SJCRH30 (cell line): ENCODE measurements at regions not wholly inside any gene's neighbourhood (a gene's known extent, or its start where the extent isn't known, plus 50 kb on each side); places are given as distances from the start of the nearest gene placed in this dataset.
"Not testable (repeated sequence)": the region's sequence is repeated elsewhere in the genome, so short reads cannot be mapped to it uniquely, and the experiment has no call there.

Experiments
- DNase-seq, 2 experiments: peaks; one replicate each; pipeline ENCODE4 v3.0.0-alpha.2; 2015 to 2020
- H3K27ac ChIP-seq: fragments of 250-450 bp; sonication (Bioruptor Pico); 2 replicates; pipeline ENCODE4 v1.5.1; 2020; ENCODE audit warnings: mild to moderate bottlenecking, moderate library complexity
- H3K27me3 ChIP-seq: fragments of 250-450 bp; sonication (Bioruptor Pico); 2 replicates; pipeline ENCODE4 v1.5.1; 2020; ENCODE audit warnings: mild to moderate bottlenecking, moderate library complexity
- H3K36me3 ChIP-seq: fragments of 250-450 bp; sonication (Bioruptor Pico); 2 replicates; pipeline ENCODE4 v1.5.1; 2020; ENCODE audit warnings: mild to moderate bottlenecking, moderate library complexity
- H3K4me1 ChIP-seq: fragments of 250-450 bp; sonication (Bioruptor Pico); 2 replicates; pipeline ENCODE4 v1.5.1; 2020; ENCODE audit warnings: mild to moderate bottlenecking, moderate library complexity
- H3K4me3 ChIP-seq: fragments of 250-450 bp; sonication (Bioruptor Pico); 2 replicates; pipeline ENCODE4 v1.5.1; 2020; ENCODE audit warnings: mild to moderate bottlenecking, moderate library complexity
- H3K9me3 ChIP-seq: fragments of 250-450 bp; sonication (Bioruptor Pico); replicated peaks from 2 replicates; pipeline ENCODE4 v1.5.1; 2020; ENCODE audit warnings: mild to moderate bottlenecking, moderate library complexity

DNA sequence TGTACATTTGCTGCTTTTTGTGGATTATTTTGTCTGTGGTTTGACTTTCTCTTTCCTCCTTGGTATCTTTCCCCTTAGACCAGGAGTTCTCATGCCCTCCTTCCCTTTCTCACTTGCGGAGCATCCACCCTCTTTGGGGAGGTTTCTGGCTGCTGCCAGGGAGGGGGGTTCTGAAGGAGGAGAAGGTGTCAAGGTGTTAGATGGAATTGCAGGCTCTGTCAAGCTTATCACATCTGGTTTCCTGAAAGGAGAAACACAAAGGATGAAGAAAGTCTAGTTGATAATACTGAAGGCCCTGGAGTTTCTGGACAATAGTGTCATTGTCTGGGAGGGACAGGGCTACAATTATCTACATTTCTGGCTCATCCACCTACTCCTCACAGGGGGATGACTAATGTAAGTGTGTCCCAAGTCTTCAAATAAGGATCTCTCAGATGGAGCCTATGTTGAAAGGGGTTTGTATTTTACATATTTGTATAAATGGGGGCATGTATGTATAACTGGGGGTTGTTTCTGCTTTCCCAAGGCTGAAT is 217.3 kb upstream of the CCDC196 start:
- no peak overlapping the region for H3K27ac ChIP-seq
- DNase-seq: no peak
- H3K4me1 ChIP-seq: no peaks in the 10 kb centered on the region
- no peaks in the 10 kb centered on the region for H3K27me3 ChIP-seq
- no peaks in the 10 kb centered on the region for H3K9me3 ChIP-seq
- no peaks in the 10 kb centered on the region for H3K36me3 ChIP-seq
- H3K4me3 ChIP-seq: no peak overlapping the region

DNA sequence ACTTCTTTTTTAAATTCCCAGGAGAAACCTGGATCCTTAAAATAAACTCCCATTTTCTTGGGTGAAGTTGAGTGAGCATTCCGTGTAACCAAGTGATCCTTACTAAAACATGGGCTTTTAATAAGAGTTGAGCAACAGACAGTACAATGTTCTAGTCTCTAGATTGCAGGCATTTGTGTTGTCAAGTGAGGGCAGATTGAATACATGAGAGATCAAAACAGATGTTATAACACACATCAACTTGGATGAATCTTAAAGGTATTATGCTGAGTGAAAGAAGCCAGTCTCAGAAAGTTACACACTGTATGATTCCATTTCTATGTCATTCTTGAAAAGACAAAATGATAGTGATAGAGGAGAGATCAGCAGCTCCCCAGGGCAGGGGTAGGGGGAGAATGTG is 213.9 kb upstream of the CCDC196 start:
- H3K27me3 ChIP-seq: no peaks in the 10 kb centered on the region
- H3K27ac ChIP-seq: no peak overlapping the region
- no peak overlapping the region for H3K4me3 ChIP-seq
- no peaks in the 10 kb centered on the region for H3K9me3 ChIP-seq
- H3K36me3 ChIP-seq: no peaks in the 10 kb centered on the region
- H3K4me1 ChIP-seq: no peaks in the 10 kb centered on the region
- DNase-seq: no peak

DNA sequence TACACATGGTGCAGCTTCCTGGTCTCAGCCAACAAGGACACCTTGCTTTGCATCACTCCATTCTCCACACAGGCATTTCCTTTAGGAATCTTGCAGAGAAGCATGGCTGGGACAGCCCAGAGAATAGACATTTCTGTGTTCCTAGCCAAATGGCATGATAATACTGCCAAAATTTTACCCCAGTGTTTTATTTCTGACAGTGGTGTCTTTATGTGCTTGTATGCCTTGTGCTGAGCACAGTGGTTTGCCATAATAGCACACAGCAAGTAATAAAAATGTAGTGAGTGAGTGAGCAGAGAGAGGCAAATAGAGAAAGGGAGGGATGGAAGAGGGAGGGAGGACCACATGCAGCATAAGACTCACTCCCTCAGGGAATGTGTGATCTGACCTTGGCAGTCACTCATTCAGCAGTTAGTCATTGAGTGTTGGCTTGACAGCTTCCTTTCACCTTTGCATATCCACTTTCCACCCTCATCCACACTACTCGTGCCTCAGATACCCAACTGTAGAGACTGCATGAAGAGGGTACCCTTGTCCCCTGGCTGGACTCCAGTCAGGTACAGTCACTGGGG is 212.8 kb upstream of the CCDC196 start:
- Histone ChIP-seq H3K36me3 (no peaks in the 10 kb centered on the region), H3K27me3 (no peaks in the 10 kb centered on the region), H3K27ac (no peak overlapping the region)

GRCh38 chr14:66278418-66278817 is 207.8 kb upstream of the CCDC196 start:
- not testable (repeated sequence) for H3K4me1 ChIP-seq, H3K9me3 ChIP-seq, H3K27ac ChIP-seq, DNase-seq, H3K36me3 ChIP-seq, H3K4me3 ChIP-seq, H3K27me3 ChIP-seq

More for the DNA sequence above, 212.8 kb upstream of the CCDC196 start:
- no peaks in the 10 kb centered on the region for H3K9me3 ChIP-seq
- no peaks in the 10 kb centered on the region for H3K4me1 ChIP-seq
- DNase-seq: no peak
- no peak overlapping the region for H3K4me3 ChIP-seq

- Histone ChIP-seq H3K27ac (no peak overlapping the region), H3K4me1 (no peaks in the 10 kb centered on the region), H3K27me3 (no peaks in the 10 kb centered on the region), H3K36me3 (no peaks in the 10 kb centered on the region), H3K9me3 (no peaks in the 10 kb centered on the region), H3K4me3 (no peak overlapping the region)
- DNase-seq: no peak
These were observed 205.0 kb upstream of the CCDC196 start for GRCh38 chr14:66281036-66281776.

GRCh38 chr14:66284346-66284745 is 201.8 kb upstream of the CCDC196 start:
- DNase-seq: no peak
- Histone ChIP-seq H3K9me3 (no peaks in the 10 kb centered on the region), H3K27me3 (no peaks in the 10 kb centered on the region), H3K27ac (no peak overlapping the region), H3K36me3 (no peaks in the 10 kb centered on the region), H3K4me3 (no peak overlapping the region), H3K4me1 (no peaks in the 10 kb centered on the region)

- Histone ChIP-seq H3K9me3 (no peaks in the 10 kb centered on the region), H3K4me3 (no peak overlapping the region), H3K27ac (no peak overlapping the region), H3K4me1 (no peaks in the 10 kb centered on the region), H3K27me3 (no peaks in the 10 kb centered on the region), H3K36me3 (no peaks in the 10 kb centered on the region)
- DNase-seq: peak; percentile 24 to 28
These were observed 197.7 kb upstream of the CCDC196 start for GRCh38 chr14:66288511-66288910.

- H3K36me3 ChIP-seq: no peaks in the 10 kb centered on the region
- H3K4me1 ChIP-seq: no peaks in the 10 kb centered on the region
- H3K27me3 ChIP-seq: no peaks in the 10 kb centered on the region
- H3K4me3 ChIP-seq: no peak overlapping the region
- no peak for DNase-seq
- no peak overlapping the region for H3K27ac ChIP-seq
- no peaks in the 10 kb centered on the region for H3K9me3 ChIP-seq
These were observed 194.4 kb upstream of the CCDC196 start for GRCh38 chr14:66291756-66292155.

- H3K27me3 ChIP-seq: no peaks in the 10 kb centered on the region
- DNase-seq: no peak
- no peak overlapping the region for H3K4me3 ChIP-seq
- no peaks in the 10 kb centered on the region for H3K9me3 ChIP-seq
- H3K27ac ChIP-seq: no peak overlapping the region
- no peaks in the 10 kb centered on the region for H3K36me3 ChIP-seq
- H3K4me1 ChIP-seq: no peaks in the 10 kb centered on the region
These were observed 192.6 kb upstream of the CCDC196 start for GRCh38 chr14:66293533-66294105.

DNA sequence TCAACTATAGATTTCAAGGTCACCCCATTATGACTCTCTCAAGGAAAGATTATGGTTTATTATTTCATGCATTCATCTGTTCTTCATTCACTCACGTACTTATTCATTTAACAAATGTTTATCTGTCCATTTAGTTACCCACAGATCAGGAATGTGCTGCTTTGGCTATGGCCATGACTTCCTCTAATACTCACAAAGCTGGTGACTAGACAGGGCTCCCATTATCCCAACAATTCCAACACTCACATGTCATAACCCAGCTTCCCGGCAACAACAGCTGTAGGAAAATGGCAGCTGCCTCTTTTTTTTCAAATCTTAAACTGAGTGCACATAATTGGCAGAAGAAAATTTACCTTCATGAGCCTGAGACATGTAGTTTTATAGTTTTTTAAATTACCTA is 190.8 kb upstream of the CCDC196 start:
- Histone ChIP-seq H3K27me3 (no peaks in the 10 kb centered on the region), H3K36me3 (no peaks in the 10 kb centered on the region), H3K9me3 (no peaks in the 10 kb centered on the region), H3K4me3 (no peak overlapping the region), H3K27ac (no peak overlapping the region), H3K4me1 (no peaks in the 10 kb centered on the region)
- DNase-seq: peak; percentile 11 to 17

DNA sequence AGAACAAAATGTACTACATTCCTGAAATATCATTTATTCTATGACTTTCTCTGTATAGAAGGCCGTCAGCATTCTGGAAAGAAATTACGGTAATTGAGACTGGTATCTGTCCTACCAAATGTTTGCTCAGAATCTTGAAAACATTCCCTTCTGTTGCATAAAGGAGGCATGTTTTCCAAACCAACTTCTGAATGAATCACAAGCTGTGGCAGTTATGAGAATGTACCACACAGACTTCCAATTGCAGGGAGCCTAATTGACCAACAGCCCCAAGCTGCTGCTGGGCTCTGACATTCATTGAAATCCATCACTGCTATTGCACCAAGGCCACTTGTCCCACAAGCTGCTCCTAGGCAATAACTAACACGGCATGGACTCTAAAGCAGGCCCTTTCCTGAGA is 185.3 kb upstream of the CCDC196 start:
- Histone ChIP-seq H3K36me3 (no peaks in the 10 kb centered on the region), H3K27me3 (no peaks in the 10 kb centered on the region), H3K9me3 (no peaks in the 10 kb centered on the region), H3K4me3 (no peak overlapping the region), H3K27ac (no peak overlapping the region), H3K4me1 (no peaks in the 10 kb centered on the region)
- DNase-seq: no peak

DNA sequence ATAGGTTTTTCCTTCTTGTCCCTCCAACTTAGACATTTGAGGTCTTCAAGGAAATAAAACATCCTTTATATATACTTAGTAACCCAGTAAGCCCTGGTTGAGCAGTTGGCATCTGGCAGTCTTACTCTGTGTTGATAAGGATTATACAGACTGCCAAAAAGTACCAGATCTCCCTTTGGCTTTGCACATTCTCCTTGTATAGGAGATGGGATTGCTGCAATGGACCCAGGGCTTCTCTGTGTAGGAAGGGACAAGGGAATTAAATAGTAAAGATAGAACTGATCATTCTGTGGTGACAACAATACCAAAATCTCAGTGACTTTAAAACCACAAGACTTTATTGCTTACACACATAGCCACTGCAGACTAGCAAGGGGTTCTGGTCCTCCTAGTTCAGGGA is 180.1 kb upstream of the CCDC196 start:
- Histone ChIP-seq H3K4me1 (no peaks in the 10 kb centered on the region), H3K36me3 (no peaks in the 10 kb centered on the region)

GRCh38 chr14:66311058-66311457 is 175.1 kb upstream of the CCDC196 start:
- Histone ChIP-seq H3K27me3 (no peaks in the 10 kb centered on the region), H3K27ac (no peak overlapping the region), H3K9me3 (no peaks in the 10 kb centered on the region), H3K36me3 (no peaks in the 10 kb centered on the region), H3K4me3 (no peak overlapping the region), H3K4me1 (no peaks in the 10 kb centered on the region)
- no peak for DNase-seq

More for the DNA sequence above, 180.1 kb upstream of the CCDC196 start:
- no peaks in the 10 kb centered on the region for H3K27me3 ChIP-seq
- H3K27ac ChIP-seq: no peak overlapping the region
- no peaks in the 10 kb centered on the region for H3K9me3 ChIP-seq
- H3K4me3 ChIP-seq: no peak overlapping the region
- no peak for DNase-seq

DNA sequence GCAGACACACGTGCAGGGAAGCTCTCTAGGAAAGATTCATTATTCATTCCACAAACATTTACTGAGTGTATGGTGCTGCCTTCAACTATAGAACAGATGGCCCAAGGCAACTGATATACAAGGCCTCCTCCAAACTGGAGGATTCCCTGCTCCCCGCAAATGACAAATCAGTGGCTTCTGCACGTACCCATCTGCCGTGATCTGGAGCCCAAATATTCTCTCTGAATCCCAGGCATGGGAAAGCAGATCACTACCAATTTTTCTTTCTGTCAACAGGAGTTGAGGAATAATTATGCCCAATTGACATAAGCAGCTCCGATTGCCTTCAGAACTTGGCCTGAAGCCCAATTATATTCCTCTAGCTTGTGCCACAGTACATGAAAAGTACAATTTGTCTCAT is 174.2 kb upstream of the CCDC196 start:
- no peaks in the 10 kb centered on the region for H3K27me3 ChIP-seq
- no peak overlapping the region for H3K27ac ChIP-seq
- no peaks in the 10 kb centered on the region for H3K4me1 ChIP-seq
- no peaks in the 10 kb centered on the region for H3K36me3 ChIP-seq
- DNase-seq: no peak
- no peak overlapping the region for H3K4me3 ChIP-seq
- no peaks in the 10 kb centered on the region for H3K9me3 ChIP-seq

DNA sequence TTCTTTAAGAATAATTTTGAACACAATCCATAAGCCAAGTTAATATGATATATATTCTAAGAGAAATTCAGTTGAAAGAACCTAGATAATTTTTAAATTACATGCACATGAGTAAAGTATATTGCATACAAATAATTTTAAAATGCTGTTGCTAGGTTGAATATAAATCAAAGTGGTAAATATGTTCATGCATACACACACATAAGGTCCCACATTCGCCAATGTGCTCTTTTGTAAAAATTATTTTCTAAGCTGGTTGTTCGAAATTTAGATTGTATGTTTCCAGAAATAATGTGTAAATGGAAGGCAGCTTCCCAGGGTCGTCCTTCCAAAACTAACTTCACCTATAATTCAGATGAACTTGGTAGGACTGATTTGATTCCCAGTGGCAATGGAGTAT is 173.7 kb upstream of the CCDC196 start:
- no peaks in the 10 kb centered on the region for H3K9me3 ChIP-seq
- no peak overlapping the region for H3K27ac ChIP-seq
- no peaks in the 10 kb centered on the region for H3K27me3 ChIP-seq
- no peak overlapping the region for H3K4me3 ChIP-seq
- no peaks in the 10 kb centered on the region for H3K4me1 ChIP-seq
- no peak for DNase-seq
- H3K36me3 ChIP-seq: no peaks in the 10 kb centered on the region
